IMR-90 (cell line): ENCODE measurements at regions not wholly inside any gene's neighbourhood (a gene's known extent, or its start where the extent isn't known, plus 50 kb on each side); places are given as distances from the start of the nearest gene placed in this dataset.

ENCODE experiments used
- ATAC-seq: fragments of 200-7000 bp; cut with Tn5 transposase; 2 replicates; pipeline ENCODE4 v1.9.1; 2020; ENCODE audit warnings: low read depth, mild to moderate bottlenecking, moderate library complexity
- BruUV-seq: library from RNA; stranded (reverse); fragments of 400-500 nt; replicated peaks from 2 replicates; lab custom pipeline; 2021; lab: Mats Ljungman, UMichigan
- CTCF ChIA-PET: fragments of 300-600 bp; formaldehyde crosslinking; extraction: SDS; loops from one replicate; lab custom pipeline; 2021; ENCODE audit warnings: antibody characterized with exemption; lab: Yijun Ruan, JAX
- POLR2A ChIA-PET: fragments of 300-600 bp; sonication (Branson Sonifier 250); formaldehyde crosslinking; loops from one replicate; lab custom pipeline; 2022; ENCODE audit warnings: antibody characterized with exemption; ENCODE audit not compliant: unreplicated experiment; lab: Charles Lee
- DNase-seq: peaks from one replicate; pipeline ENCODE4 v3.0.0; 2013
- H2AFZ ChIP-seq: replicated peaks from 2 replicates; pipeline ENCODE3; 2013; ENCODE audit warnings: low read length, mild to moderate bottlenecking; ENCODE audit not compliant: poor library complexity
- H2AK5ac ChIP-seq: 2 replicates; pipeline ENCODE4 v1.6.1; 2013; ENCODE audit warnings: low read depth, low read length, inconsistent platforms
- H2AK9ac ChIP-seq: replicated peaks from 2 replicates; pipeline ENCODE3; 2013; ENCODE audit warnings: mild to moderate bottlenecking, low read depth, low read length, moderate library complexity; ENCODE audit not compliant: poor library complexity
- H2BK120ac ChIP-seq: 2 replicates; pipeline ENCODE4 v1.6.1; 2013; ENCODE audit warnings: low read depth, low read length, inconsistent platforms
- H2BK15ac ChIP-seq: 3 replicates; pipeline ENCODE4 v1.6.1; 2013; ENCODE audit warnings: low read depth, low read length, inconsistent platforms
- H2BK20ac ChIP-seq: 2 replicates; pipeline ENCODE4 v1.6.1; 2013; ENCODE audit warnings: low read depth, mild to moderate bottlenecking, inconsistent platforms, low read length, moderate library complexity
- H2BK5ac ChIP-seq: 2 replicates; pipeline ENCODE4 v1.6.1; 2013; ENCODE audit warnings: mild to moderate bottlenecking, low read depth, low read length, inconsistent platforms; ENCODE audit not compliant: poor library complexity, severe bottlenecking
- H3K14ac ChIP-seq: replicated peaks from 2 replicates; pipeline ENCODE4 v1.6.1; 2013; ENCODE audit warnings: low read depth, low read length, inconsistent platforms
- H3K18ac ChIP-seq: 2 replicates; pipeline ENCODE4 v1.6.1; 2013; ENCODE audit warnings: low read depth, low read length, control low read depth
- H3K23ac ChIP-seq: 2 replicates; pipeline ENCODE4 v1.6.1; 2013; ENCODE audit warnings: low read depth, low read length, inconsistent platforms
- H3K27ac ChIP-seq: 2 replicates; pipeline ENCODE4 v1.5.1; 2013; ENCODE audit warnings: mild to moderate bottlenecking, control low read depth, low read length; ENCODE audit not compliant: insufficient read depth
- H3K27me3 ChIP-seq: 2 replicates; pipeline ENCODE4 v1.6.1; 2013; ENCODE audit warnings: low read length; ENCODE audit not compliant: control insufficient read depth, insufficient read depth
- H3K36me3 ChIP-seq: 2 replicates; pipeline ENCODE4 v1.6.1; 2013; ENCODE audit warnings: low read length, mixed read lengths; ENCODE audit not compliant: control insufficient read depth, insufficient read depth
- H3K4ac ChIP-seq: 2 replicates; pipeline ENCODE4 v1.6.1; 2013; ENCODE audit warnings: low read depth, low read length, inconsistent platforms
- H3K4me1 ChIP-seq: 2 replicates; pipeline ENCODE4 v1.6.1; 2013; ENCODE audit warnings: low read length, mixed read lengths; ENCODE audit not compliant: control insufficient read depth, insufficient read depth
- H3K4me2 ChIP-seq: 2 replicates; pipeline ENCODE4 v1.6.1; 2013; ENCODE audit warnings: low read depth, mild to moderate bottlenecking, control low read depth, low read length, moderate library complexity
- H3K4me3 ChIP-seq: 2 replicates; pipeline ENCODE4 v1.5.1; 2013; ENCODE audit warnings: low read depth, mild to moderate bottlenecking, control low read depth, low read length, moderate library complexity; ENCODE audit not compliant: insufficient read depth
- H3K56ac ChIP-seq: 2 replicates; pipeline ENCODE4 v1.6.1; 2013; ENCODE audit warnings: low read length, inconsistent platforms; ENCODE audit not compliant: insufficient read depth; ENCODE audit errors: extremely low read depth
- H3K79me1 ChIP-seq, 2 experiments: 2 replicates each; pipeline ENCODE4 v1.6.1; 2013; ENCODE audit warnings: low read length in 2 of 2, inconsistent platforms in 1 of 2, low read depth in 1 of 2
- H3K9ac ChIP-seq: 2 replicates; pipeline ENCODE4 v1.6.1; 2013; ENCODE audit warnings: low read depth, low read length, control low read depth
- H3K9me1 ChIP-seq: 2 replicates; pipeline ENCODE4 v1.6.1; 2013; ENCODE audit warnings: low read length, inconsistent platforms; ENCODE audit not compliant: insufficient read depth
- H3K9me3 ChIP-seq: 2 replicates; pipeline ENCODE4 v1.6.1; 2013; ENCODE audit warnings: low read length; ENCODE audit not compliant: control insufficient read depth, insufficient read depth
- H4K20me1 ChIP-seq: 2 replicates; pipeline ENCODE4 v1.6.1; 2013; ENCODE audit warnings: low read length, inconsistent platforms; ENCODE audit not compliant: insufficient read depth
- H4K5ac ChIP-seq: 2 replicates; pipeline ENCODE4 v1.6.1; 2013; ENCODE audit warnings: mild to moderate bottlenecking, low read depth, low read length, control low read depth
- H4K8ac ChIP-seq, 2 experiments: 2 replicates each; pipeline ENCODE4 v1.6.1; 2013; ENCODE audit warnings: low read depth in 2 of 2, low read length in 2 of 2, control low read depth in 1 of 2, inconsistent platforms in 1 of 2
- H4K91ac ChIP-seq: 2 replicates; pipeline ENCODE4 v1.6.1; 2013; ENCODE audit warnings: low read depth, low read length, inconsistent platforms; ENCODE audit not compliant: insufficient read depth
- BHLHE40 ChIP-seq: fragments of 150-350 bp; IDR thresholded peaks from 2 replicates; pipeline ENCODE4 v1.6.1; 2016; ENCODE audit warnings: mild to moderate bottlenecking, low read depth, low read length
- CEBPB ChIP-seq: IDR thresholded peaks from 2 replicates; pipeline ENCODE4 v1.6.1; 2012; ENCODE audit warnings: low read depth, low read length, improper control_type of control experiment
- CHD1 ChIP-seq: IDR thresholded peaks from 2 replicates; pipeline ENCODE4 v1.6.1; 2012; ENCODE audit warnings: low read depth, low read length, improper control_type of control experiment
- ELK1 ChIP-seq: fragments of 150-350 bp; IDR thresholded peaks from 2 replicates; pipeline ENCODE4 v1.6.1; 2016; ENCODE audit warnings: low read depth, mild to moderate bottlenecking, low read length, moderate library complexity, borderline replicate concordance
- FOS ChIP-seq: fragments of 150-350 bp; IDR thresholded peaks from 2 replicates; pipeline ENCODE4 v1.6.1; 2016; ENCODE audit warnings: low read depth, low read length
- MAFK ChIP-seq: IDR thresholded peaks from 2 replicates; pipeline ENCODE4 v1.6.1; 2012; ENCODE audit warnings: low read depth, low read length, improper control_type of control experiment
- MAZ ChIP-seq: IDR thresholded peaks from 2 replicates; pipeline ENCODE4 v1.6.1; 2012; ENCODE audit warnings: low read depth, mild to moderate bottlenecking, low read length, improper control_type of control experiment, moderate library complexity, borderline replicate concordance
- MXI1 ChIP-seq: IDR thresholded peaks from 2 replicates; pipeline ENCODE4 v1.6.1; 2012; ENCODE audit warnings: low read depth, mild to moderate bottlenecking, low read length, moderate library complexity, borderline replicate concordance
- NFE2L2 ChIP-seq: fragments of 150-350 bp; IDR thresholded peaks from 2 replicates; pipeline ENCODE4 v1.6.1; 2016; ENCODE audit warnings: low read depth, mild to moderate bottlenecking, low read length
- POLR2A ChIP-seq: IDR thresholded peaks from 2 replicates; pipeline ENCODE4 v1.6.1; 2012; ENCODE audit warnings: mild to moderate bottlenecking, low read depth, low read length
- RAD21 ChIP-seq: IDR thresholded peaks from 2 replicates; pipeline ENCODE4 v1.6.1; 2012; ENCODE audit warnings: low read length, improper control_type of control experiment
- RCOR1 ChIP-seq: IDR thresholded peaks from 2 replicates; pipeline ENCODE4 v1.6.1; 2012; ENCODE audit warnings: mild to moderate bottlenecking, low read length, improper control_type of control experiment; ENCODE audit not compliant: insufficient replicate concordance
- RFX5 ChIP-seq: IDR thresholded peaks from 2 replicates; pipeline ENCODE4 v1.8.0; 2012; ENCODE audit warnings: low read depth, mild to moderate bottlenecking, low read length, moderate library complexity
- SMC3 ChIP-seq: fragments of 150-350 bp; IDR thresholded peaks from 2 replicates; pipeline ENCODE4 v1.6.1; 2016; ENCODE audit warnings: low read depth, mild to moderate bottlenecking, antibody characterized with exemption, low read length, moderate library complexity
- USF2 ChIP-seq: fragments of 150-350 bp; IDR thresholded peaks from 2 replicates; pipeline ENCODE4 v1.6.1; 2017; ENCODE audit warnings: mild to moderate bottlenecking, antibody characterized with exemption, low read length, low read depth
- WGBS, 2 experiments: methylation state at CpG; one replicate each; pipeline versions ENCODE4 v1.1.5 to v1.1.7; 2013; ENCODE audit warnings: missing lambda C conversion rate in 2 of 2; ENCODE audit not compliant: insufficient read length in 1 of 2; ENCODE audit errors: extremely low coverage in 2 of 2; 5-methylcytosine and 5-hydroxymethylcytosine counted together
- dilution Hi-C: fragments of 300-500 bp; cut with HindIII; formaldehyde crosslinking; loops from one replicate; pipeline ENCODE4 v1.14.3; 2018; ENCODE audit warnings: low sequenced_read_pairs; ENCODE audit not compliant: unreplicated experiment
- in situ Hi-C: fragments of 300-500 bp; cut with MboI; formaldehyde crosslinking; loops from 3 replicates; pipeline ENCODE4 v1.14.3; 2019; ENCODE audit warnings: low sequenced_read_pairs, inconsistent platforms, mixed read lengths
- intact Hi-C: fragments of 100-400 bp; cut with micrococcal nuclease; formaldehyde crosslinking; loops from 2 replicates; pipeline ENCODE4 v1.10.0; 2022

- H3K9ac ChIP-seq, result no peak overlapping the region
- no peak overlapping the region for H3K56ac ChIP-seq
- H2BK15ac ChIP-seq, result no peak overlapping the region
- no peak overlapping the region for H3K4me2 ChIP-seq
- H2AK9ac ChIP-seq, result no peak overlapping the region
- dilution Hi-C loops (no loop called here), in situ Hi-C loops (no loop called here), intact Hi-C loops (no loop called here)
- no peak overlapping the region for H2AFZ ChIP-seq
- no peaks in the 10 kb centered on the region for H3K4me1 ChIP-seq
- peaks cover 18% of the 10 kb centered on the region for H3K9me3 ChIP-seq
- no peak overlapping the region for H2BK5ac ChIP-seq
- no peak for TF ChIP-seq FOS
- no peak for TF ChIP-seq BHLHE40
- no peak for TF ChIP-seq MXI1
- no peak for TF ChIP-seq POLR2A
- no peak for TF ChIP-seq CHD1
- TF ChIP-seq RCOR1, result no peak
- TF ChIP-seq SMC3, result no peak
- no peak for TF ChIP-seq MAFK
- TF ChIP-seq MAZ, result no peak
- no peak for TF ChIP-seq CEBPB
- TF ChIP-seq RFX5, result no peak
- no peak for TF ChIP-seq USF2
- TF ChIP-seq ELK1, result no peak
- no peak for TF ChIP-seq NFE2L2
- no peak for TF ChIP-seq RAD21
- H4K20me1 ChIP-seq, result no peaks in the 10 kb centered on the region
- H3K27ac ChIP-seq, result no peak overlapping the region
- no peaks in the 10 kb centered on the region for H3K27me3 ChIP-seq
- H2BK20ac ChIP-seq, result no peak overlapping the region
- ATAC-seq (no peak), DNase-seq (no peak)
- ChIA-PET POLR2A (no interaction called here), CTCF (no interaction called here)
- no peaks in the 10 kb centered on the region for H3K79me1 ChIP-seq
- H2AK5ac ChIP-seq, result no peak overlapping the region
- no TSS peak for BruUV-seq
- H3K23ac ChIP-seq, result no peak overlapping the region
- no peak overlapping the region for H3K18ac ChIP-seq
- WGBS, 2 experiments, result no CpG with 5 or more reads among the region's 2 CpGs
- no peak overlapping the region for H4K8ac ChIP-seq
- no peak overlapping the region for H3K14ac ChIP-seq
- no peak overlapping the region for H4K5ac ChIP-seq
- no peak overlapping the region for H3K4ac ChIP-seq
- H3K36me3 ChIP-seq, result no peaks in the 10 kb centered on the region
- H3K9me1 ChIP-seq, result no peaks in the 10 kb centered on the region
- no peak overlapping the region for H3K4me3 ChIP-seq
- H2BK120ac ChIP-seq, result no peak overlapping the region
- H4K91ac ChIP-seq, result no peak overlapping the region
Measured at GRCh38 chr5:3695818-3696217, 100.2 kb downstream of the IRX1 start.
